ENCODE measurements at regions not wholly inside any gene's neighbourhood (a gene's known extent, or its start where the extent isn't known, plus 50 kb on each side); places are given as distances from the start of the nearest gene placed in this dataset.
"Not testable (repeated sequence)": the region's sequence is repeated elsewhere in the genome, so short reads cannot be mapped to it uniquely, and the experiment has no call there.

- H3K27ac Mint-ChIP-seq; CTCF ChIA-PET; ATAC-seq; H3K36me3 Mint-ChIP-seq (ENCODE audit: low read depth); POLR2A ChIA-PET; H3K4me1 Mint-ChIP-seq (ENCODE audit: low read depth); H3K27me3 Mint-ChIP-seq (ENCODE audit: low read depth); DNase-seq; H3K4me3 Mint-ChIP-seq: not testable (repeated sequence)
- peaks cover 69% of the 10 kb centered on the region for H3K9me3 Mint-ChIP-seq (ENCODE audit: insufficient read depth)
Observed at GRCh38 chr22:10934704-10935103, 4593.3 kb upstream of the OR11H1 start.

- H3K4me1 Mint-ChIP-seq (ENCODE audit: low read depth), result no peaks in the 10 kb centered on the region
- H3K9me3 Mint-ChIP-seq (ENCODE audit: insufficient read depth), result peaks cover 65% of the 10 kb centered on the region
- POLR2A ChIA-PET, result no interaction called here
- no peak overlapping the region for H3K27ac Mint-ChIP-seq
- ATAC-seq (no peak), DNase-seq (no peak)
- H3K4me3 Mint-ChIP-seq, result no peak overlapping the region
- no peaks in the 10 kb centered on the region for H3K27me3 Mint-ChIP-seq (ENCODE audit: low read depth)
- CTCF ChIA-PET, result no interaction called here
- peaks cover 9% of the 10 kb centered on the region for H3K36me3 Mint-ChIP-seq (ENCODE audit: low read depth)
Observed at GRCh38 chr22:10961043-10961860, 4566.7 kb upstream of the OR11H1 start.

DNA sequence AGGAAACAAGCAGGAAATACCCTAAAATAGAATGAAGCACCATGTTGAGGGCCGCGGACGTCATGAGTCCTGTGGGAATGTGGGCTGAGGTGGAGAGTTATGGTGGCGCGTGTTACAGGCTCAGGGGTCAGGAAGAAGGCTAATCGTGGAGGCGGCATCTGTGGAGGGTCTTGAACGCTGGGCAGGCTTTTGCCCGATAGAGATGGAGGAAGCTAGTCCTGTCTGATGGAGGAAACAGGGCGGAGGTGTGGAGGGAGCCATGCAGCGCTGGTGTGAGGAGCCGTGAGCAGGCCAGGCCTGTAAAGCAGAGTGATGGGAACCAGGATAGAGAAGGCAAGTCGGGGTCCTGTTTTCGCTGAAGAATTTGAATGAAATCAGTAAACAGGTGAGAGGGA, 4566.1 kb upstream of the OR11H1 start:
- H3K4me1 Mint-ChIP-seq (ENCODE audit: low read depth); CTCF ChIA-PET: not testable (repeated sequence)

More for the DNA sequence above, 4566.1 kb upstream of the OR11H1 start:
- H3K36me3 Mint-ChIP-seq (ENCODE audit: low read depth); H3K27me3 Mint-ChIP-seq (ENCODE audit: low read depth); H3K4me3 Mint-ChIP-seq; ATAC-seq; POLR2A ChIA-PET; DNase-seq; H3K27ac Mint-ChIP-seq: not testable (repeated sequence)
- H3K9me3 Mint-ChIP-seq (ENCODE audit: insufficient read depth), result peaks cover 61% of the 10 kb centered on the region
